ENCODE measurements at regions not wholly inside any gene's neighbourhood (a gene's known extent, or its start where the extent isn't known, plus 50 kb on each side); places are given as distances from the start of the nearest gene placed in this dataset.

GRCh38 chr15:77860071-77860691, 217.3 kb downstream of the TBC1D2B start:
- DNase-seq, result no peak

- no peak for DNase-seq
Observed at GRCh38 chr15:77859491-77860060, 217.9 kb downstream of the TBC1D2B start.

GRCh38 chr15:77858792-77859490, 218.6 kb downstream of the TBC1D2B start:
- DNase-seq, result no peak

GRCh38 chr15:77857419-77857818, 220.1 kb downstream of the TBC1D2B start:
- DNase-seq, result no peak

GRCh38 chr15:77856705-77857346, 220.7 kb downstream of the TBC1D2B start:
- DNase-seq, result no peak

GRCh38 chr15:77855871-77856270, 221.6 kb downstream of the TBC1D2B start:
- no peak for DNase-seq

- no peak for DNase-seq
Observed at GRCh38 chr15:77854980-77855379, 222.3 kb upstream of the LINGO1 start.

GRCh38 chr15:77853910-77854309, 221.2 kb upstream of the LINGO1 start:
- no peak for DNase-seq

DNA sequence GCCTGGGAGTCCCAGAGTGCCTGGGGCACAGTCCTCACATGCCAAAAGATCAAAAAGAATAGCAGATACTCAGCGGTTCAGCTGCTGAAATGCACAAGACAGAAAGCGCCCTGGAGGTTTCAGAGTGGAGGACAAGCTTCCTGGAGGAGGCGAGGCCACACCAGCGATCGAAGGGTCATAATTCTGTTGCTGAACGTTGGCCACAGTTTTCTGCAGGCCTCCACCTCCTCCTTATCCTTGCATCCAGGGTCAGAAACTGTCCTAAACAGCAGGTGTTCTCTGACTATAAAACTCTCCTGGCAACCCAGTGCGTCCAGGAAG, 220.3 kb upstream of the LINGO1 start:
- DNase-seq, result no peak

DNA sequence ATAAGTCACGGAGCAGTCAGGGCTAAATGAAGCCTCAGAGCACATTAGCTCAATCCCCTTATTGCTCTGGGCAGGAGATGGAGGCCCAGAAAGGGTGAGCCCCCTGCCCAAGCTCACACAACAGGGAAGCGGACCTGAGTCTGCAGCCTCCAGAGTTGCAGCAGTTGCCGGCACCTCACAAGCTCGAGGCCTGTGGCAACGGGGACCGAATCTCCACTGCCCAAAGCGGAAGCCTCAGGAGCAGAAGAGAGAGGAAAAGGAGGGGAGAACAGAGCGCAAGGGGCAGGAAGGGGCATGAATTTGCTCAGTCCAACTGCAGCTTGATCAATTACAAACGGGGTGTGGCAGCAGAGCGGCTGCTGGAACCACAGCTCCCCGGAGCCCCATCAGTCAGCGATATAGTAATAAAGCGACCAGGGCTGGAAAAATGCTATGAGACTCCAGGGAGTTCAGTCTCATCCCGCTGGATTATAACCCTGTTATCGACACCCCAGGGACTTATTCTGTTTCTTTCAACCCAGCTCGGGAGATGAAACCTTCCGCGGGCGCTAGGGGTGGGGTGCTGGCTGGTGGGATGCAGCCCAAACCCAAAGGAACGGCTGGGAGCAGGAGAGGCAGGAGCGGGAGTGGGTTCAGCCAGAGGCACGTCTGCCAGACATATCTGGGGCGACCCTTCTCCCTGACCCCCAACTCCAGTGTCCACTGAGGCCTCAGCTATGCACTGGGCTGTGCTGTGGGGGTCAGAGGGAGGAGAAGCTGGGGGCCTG, 219.7 kb upstream of the LINGO1 start:
- DNase-seq, result no peak

GRCh38 chr15:77851691-77852090, 219.0 kb upstream of the LINGO1 start:
- no peak for DNase-seq

- DNase-seq, result no peak
Observed at GRCh38 chr15:77851086-77851485, 218.4 kb upstream of the LINGO1 start.

DNA sequence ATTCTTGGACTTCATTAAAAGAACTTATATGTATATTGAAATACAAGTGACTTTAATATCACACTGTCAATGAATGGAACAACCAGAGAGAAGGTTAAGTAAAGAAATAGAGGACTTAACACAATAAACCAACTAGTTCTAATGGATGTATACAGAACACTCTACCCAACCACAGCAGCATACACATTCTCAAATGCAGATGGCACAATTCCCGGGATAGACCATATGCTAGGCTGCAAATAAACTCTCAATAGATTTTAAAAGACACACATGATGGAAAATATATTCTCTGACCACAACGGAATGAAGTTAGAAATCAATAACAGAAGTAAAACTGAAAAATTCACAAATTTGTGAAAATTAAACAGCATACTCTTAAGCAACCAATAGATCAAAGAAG, 214.3 kb upstream of the LINGO1 start:
- no peak for DNase-seq

- no peak for DNase-seq
Observed at GRCh38 chr15:77846360-77846759, 213.6 kb upstream of the LINGO1 start.

DNA sequence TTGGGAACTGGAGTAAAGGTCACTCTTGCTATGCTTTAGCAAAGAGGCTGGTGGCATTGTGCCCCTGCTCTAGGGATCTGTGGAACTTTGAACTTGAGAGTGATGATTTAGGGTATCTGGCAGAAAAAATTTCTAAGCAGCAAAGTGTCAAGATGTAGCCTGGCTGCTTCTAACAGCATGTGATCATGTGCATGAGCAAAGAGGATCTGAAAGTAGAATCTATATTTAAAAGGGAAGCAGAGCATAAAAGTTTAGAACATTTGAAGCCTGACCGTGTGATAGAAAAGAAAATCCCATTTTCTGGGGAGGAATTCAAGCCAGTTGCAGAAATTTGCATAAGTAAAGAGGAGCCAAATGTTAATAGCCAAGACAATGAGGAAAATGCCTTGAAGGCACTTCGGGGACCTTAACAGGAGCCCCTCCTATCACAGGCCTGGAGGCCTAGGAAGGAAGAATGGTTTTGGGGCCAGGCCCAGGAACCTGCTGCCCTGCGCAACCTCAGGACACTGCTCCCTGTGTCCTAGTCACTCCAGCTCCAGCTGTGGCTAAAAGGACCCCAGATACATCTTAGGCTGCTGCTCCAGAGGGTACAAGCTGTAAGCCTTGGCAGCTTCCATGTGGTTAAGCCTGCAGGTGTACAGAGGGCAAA, 212.2 kb upstream of the LINGO1 start:
- no peak for DNase-seq

DNA sequence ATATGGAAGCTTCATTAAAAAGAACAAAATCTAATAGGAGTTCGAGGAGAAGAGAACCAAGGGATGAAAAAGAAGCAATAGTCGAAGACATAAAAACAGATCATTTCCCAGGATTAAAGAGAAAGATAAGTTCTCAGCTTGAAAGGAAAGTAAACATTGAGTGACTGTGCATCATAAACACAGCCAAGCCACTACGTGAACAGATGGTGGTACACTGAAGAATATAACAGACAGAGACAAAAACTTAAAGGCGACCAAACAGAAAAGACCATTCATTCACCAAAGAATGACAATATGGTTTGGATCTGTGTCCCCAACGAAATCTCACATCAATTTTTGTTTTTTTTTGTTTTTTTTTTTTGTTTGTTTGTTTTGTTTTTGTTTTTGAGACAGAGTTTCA, 210.8 kb upstream of the LINGO1 start:
- DNase-seq, result no peak

GRCh38 chr15:77840991-77841775, 208.5 kb upstream of the LINGO1 start:
- no peak for DNase-seq

GRCh38 chr15:77839970-77840905, 207.5 kb upstream of the LINGO1 start:
- DNase-seq, result no peak

DNA sequence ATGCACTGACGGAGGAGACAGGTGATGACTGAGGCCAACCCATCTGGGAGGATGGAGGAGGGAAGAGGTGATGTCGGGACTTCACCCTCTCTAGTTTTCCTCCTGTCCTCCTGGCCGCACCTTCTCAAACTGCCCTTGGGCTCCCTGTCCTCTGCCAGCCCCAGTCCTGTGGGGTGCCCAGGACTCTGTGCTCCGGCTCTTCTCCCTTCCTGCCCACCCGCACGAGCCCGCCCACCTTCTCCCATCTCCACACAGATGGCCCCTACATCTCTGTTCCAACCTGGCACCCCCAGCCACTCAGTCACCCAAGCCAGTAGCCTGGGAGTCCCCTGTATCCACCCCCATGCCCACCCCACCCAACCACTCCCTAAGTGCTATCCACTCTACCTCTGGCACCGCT, 206.7 kb upstream of the LINGO1 start:
- no peak for DNase-seq

DNA sequence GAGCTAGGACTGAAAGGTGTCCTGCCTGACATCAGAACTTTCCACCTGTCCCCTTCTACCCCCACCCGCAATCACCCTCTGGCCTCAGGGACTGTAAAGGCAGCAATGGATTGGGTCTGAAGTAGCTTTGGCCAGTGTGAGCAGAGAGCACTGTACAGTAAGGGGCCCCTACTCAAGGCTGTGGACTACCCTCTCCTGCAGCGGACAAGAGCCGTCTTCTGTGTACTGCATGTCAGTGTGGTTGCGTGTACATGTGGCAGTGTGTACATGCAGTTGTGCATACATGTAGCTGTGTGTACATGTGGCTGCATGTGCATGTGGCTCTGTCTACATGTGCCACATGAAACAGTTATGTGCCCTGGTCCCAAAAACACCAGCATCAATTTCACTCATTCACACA, 205.9 kb upstream of the LINGO1 start:
- DNase-seq, result no peak

- no peak for DNase-seq
Observed at GRCh38 chr15:77838061-77838460, 205.3 kb upstream of the LINGO1 start.
